ENCODE measurements at regions not wholly inside any gene's neighbourhood (a gene's known extent, or its start where the extent isn't known, plus 50 kb on each side); places are given as distances from the start of the nearest gene placed in this dataset.
"Not testable (repeated sequence)": the region's sequence is repeated elsewhere in the genome, so short reads cannot be mapped to it uniquely, and the experiment has no call there.

DNA sequence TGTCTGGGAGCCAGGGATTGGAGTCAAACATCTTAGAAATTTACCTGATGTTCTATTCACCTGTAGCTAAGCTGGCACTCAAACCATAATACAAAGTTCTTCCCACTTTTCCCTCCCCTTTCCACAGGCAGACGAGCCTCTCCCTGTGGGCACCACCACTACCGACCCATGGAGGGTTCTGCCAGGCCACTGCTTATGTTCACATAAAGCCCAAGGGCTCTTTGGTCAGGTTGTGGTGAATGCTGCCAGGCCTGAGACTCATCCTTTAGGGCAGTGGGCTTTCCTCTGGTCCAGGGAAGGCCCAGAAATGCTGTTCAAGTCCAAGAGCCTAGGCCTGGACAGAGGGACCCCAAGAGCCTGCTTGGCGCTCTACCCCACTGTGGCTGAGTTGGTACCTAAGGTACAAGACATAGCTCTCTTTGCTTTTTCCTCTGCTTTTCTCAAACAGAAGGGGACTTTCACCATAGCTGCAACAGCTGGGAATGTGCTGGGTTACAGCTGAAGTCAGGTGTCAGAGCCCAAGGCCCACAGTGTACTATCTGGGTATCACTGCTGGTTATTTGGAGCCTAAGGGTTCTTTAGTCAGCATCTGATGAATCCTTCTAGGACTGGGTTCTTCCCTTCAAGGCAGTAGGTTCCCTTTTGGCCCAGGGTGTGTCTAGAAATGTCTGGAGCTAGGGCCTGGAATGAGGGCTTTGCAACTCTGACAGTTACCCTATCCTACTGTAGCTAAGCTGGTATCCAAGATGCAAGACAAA, 620.1 kb downstream of the TLE1 start:
- DNase-seq: no peak

GRCh38 chr9:81062995-81063394, 626.4 kb downstream of the TLE1 start:
- not testable (repeated sequence) for DNase-seq

- DNase-seq: no peak
Measured at GRCh38 chr9:81058782-81059181, 630.6 kb downstream of the TLE1 start.

GRCh38 chr9:81053298-81054025, 635.9 kb downstream of the TLE1 start:
- no peak for DNase-seq

GRCh38 chr9:81052846-81053245, 636.5 kb downstream of the TLE1 start:
- no peak for DNase-seq

- DNase-seq: no peak
Measured at GRCh38 chr9:81047280-81047679, 642.1 kb downstream of the TLE1 start.

GRCh38 chr9:81045658-81046057, 643.7 kb downstream of the TLE1 start:
- DNase-seq: no peak

- no peak for DNase-seq
Measured at GRCh38 chr9:81037889-81038288, 651.5 kb downstream of the TLE1 start.

DNA sequence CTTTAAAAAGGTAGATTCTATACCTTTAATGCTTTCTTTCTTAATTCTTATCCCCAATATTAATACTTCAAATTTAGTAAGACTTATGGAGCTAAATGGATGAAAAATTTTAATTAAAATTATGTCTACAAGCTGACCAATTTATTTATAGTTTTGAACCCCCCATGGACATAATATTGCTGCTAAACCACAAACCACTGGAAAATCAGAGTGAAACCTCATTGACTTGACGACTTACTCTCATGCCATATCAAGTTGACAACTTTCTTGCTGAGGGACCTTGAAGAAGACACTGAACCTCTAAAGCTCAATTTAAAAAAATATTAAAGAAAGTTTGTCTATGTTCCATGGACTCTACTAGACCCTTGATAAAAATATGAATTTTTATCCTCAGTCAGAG, 653.7 kb downstream of the TLE1 start:
- DNase-seq: no peak

DNA sequence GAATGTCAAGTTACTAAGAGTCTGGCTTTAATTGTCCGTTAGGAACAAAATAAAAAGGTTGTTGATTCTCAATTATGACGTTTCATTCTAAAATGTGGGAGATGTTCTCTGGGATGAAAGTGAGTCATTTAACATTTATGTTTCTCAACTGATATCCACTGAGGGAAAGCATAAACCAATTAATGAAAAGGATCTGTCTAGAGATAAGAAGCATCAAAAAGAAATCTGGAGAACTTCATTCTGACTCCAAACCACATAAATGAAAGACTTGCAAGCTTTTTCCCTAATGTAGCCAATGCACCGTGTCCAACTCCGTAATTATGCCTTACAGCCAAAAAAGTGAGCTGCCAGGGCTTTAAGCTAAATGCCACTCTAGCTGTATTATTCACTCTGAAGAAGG, 654.2 kb downstream of the TLE1 start:
- DNase-seq: no peak

DNA sequence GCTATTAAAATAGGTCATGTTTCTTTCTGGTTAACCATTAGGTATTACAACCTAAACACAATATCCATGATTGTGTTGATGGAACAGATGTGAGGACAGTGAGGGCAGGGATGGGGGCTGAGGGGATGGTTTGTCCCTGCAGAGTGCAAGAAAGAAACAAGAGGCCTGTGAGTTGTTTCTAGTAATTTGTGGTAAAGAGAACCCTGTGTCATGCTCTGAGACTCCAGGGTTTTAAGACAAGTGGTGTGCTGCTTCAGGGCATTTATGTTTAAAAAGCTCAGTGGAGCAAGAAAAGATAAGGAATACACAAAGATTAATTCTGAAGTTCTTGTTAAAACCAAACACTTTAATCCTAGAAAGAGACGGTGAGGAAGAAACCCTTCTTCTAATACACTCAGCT, 656.5 kb downstream of the TLE1 start:
- DNase-seq: no peak

DNA sequence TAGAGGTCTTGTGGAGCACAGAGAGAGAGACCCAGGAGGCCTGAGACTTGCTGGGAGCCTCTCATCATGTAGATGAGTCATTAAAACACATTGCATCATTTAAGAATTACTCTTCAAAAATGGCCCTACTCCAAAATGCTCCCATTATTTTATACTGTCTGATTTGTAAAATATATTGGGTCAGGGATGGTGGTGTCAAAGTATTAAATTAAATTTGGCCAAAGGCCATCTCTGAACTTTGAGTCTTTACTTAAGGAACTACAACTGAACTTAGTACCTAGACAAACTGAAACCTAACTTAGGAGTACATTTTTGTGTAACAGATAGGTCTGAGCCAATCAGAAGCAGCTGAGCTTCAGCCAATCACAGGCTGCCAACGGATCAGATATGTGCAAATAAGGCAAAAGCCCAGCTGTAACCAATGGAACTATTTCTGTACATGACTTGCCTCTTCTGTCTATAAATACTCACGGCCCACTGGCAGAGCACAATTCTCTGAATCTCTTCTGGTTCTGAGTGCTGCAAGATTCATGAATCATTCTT, 657.2 kb downstream of the TLE1 start:
- DNase-seq: no peak

- DNase-seq: no peak
Measured at GRCh38 chr9:81031422-81032029, 657.8 kb downstream of the TLE1 start.

GRCh38 chr9:81030027-81030426, 659.3 kb downstream of the TLE1 start:
- no peak for DNase-seq

GRCh38 chr9:81028504-81028903, 660.8 kb downstream of the TLE1 start:
- DNase-seq: no peak

- no peak for DNase-seq
Measured at GRCh38 chr9:81022177-81022576, 667.2 kb downstream of the TLE1 start.

DNA sequence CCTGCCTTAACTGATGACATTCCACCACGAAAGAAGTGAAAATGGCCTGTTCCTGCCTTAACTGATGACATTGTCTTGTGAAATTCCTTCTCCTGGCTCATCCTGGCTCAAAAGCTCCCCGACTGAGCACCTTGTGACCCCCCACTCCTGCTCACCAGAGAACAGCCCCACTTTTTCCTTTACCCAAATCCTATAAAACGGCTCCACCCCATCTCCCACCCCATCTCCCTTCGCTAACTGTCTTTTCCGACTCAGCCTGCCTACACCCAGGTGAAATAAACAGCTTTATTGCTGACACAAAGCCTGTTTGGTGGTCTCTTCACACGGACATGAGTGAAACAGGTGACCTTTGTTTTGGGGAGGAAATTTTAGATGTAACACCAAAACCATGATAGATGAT, 674.4 kb downstream of the TLE1 start:
- not testable (repeated sequence) for DNase-seq

- DNase-seq: not testable (repeated sequence)
Measured at GRCh38 chr9:81013191-81013590, 676.2 kb downstream of the TLE1 start.

DNA sequence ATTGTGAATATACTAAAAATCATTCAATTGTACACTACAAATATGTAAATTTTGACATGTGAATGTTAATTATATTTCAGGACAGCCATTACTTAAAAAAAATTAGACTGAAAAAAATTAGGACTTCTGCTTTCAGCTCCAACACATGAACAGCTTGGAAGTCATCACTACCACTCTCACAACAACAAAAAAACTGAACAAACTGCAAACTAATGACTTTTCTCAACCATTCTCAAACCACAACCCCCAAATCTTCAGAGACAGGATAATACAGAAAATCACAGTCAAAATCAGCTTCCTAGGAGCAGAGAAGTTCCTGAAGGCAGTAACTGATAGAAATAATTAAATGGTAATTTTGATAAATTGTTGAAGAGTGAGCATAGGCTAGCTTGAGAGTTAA, 686.4 kb downstream of the TLE1 start:
- DNase-seq: no peak

DNA sequence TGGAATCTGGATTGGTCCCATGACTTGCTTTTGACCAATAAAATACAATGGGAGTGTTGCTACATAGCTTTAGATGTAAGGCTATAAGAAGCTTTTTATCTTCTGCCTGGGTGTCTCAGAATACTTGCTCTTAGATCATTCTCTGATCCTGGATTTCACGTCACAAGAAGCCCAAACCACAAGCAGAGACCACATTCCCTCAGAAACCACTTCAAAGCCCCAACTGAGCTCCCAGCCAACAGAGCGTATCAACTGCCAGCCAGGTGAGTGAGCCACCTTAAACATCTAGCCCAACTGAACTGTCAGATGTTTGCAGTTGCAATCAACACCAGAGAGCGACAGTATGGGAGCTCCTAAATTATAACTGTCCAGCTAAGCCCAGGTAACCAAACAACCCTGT, 687.1 kb downstream of the TLE1 start:
- no peak for DNase-seq

DNA sequence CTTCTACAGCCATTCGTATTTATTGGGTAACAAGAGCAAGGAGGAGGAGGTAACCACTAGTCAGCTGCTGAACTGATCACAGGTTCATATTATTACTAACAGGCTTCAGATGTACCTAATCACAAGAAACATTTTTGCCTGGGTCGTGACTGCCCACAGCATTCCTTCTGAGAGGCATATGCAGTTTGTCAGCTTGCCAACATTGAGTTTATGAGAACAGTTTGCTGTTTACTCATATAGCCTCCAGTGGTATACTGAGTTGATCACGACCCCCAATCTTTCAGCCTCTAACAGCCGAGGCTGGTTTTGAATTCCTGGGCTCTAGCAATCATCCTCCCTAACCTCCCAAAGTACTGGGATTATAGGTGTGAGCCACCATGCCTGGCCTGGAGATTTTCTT, 693.6 kb downstream of the TLE1 start:
- DNase-seq: no peak

DNA sequence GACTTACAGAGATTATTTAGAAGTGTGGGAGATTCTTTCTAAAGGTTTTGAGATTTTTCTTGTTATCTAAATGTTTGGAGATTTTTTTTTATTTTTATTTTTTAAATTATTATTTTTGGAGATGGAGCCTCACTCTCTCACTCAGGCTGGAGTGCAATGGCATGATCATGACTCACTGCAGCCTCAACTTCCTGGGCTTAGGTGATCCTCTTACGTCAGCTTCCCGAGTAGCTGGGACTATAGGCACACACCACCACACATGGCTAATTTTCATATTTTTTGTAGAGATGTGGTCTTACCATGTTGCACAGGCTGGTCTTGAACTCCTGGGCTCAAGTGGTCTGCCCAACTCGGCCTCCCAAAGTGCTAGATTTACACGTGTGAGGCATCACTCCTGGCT, 694.5 kb downstream of the TLE1 start:
- no peak for DNase-seq

DNA sequence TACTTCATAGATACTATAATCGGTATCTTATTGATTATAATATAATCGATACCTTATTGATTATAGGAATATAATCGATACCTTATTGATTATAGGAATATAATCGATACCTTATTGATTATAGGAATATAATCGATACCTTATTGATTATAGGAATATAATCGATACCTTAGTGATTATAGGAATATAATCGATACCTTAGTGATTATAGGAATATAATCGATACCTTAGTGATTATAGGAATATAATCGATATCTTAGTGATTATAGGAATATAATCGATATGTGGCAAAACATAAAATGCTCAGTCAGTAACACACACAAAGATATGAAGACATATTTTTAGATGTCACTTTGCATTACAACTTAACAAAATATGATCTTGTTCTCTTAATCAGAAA, 703.8 kb downstream of the TLE1 start:
- DNase-seq: not testable (repeated sequence)

GRCh38 chr9:80976403-80976802, 712.9 kb downstream of the TLE1 start:
- no peak for DNase-seq

All from NCI-H2081 treated with DMSO at 0.1 percent for 48 hours (cell line).